Epidermal melanocyte (primary cell): ENCODE measurements at regions not wholly inside any gene's neighbourhood (a gene's known extent, or its start where the extent isn't known, plus 50 kb on each side); places are given as distances from the start of the nearest gene placed in this dataset.

ENCODE experiments used
- DNase-seq: peaks from one replicate; pipeline ENCODE4 v3.0.0; 2011; ENCODE audit warnings: low spot score; ENCODE audit not compliant: insufficient read length

GRCh38 chr13:82702513-82702912 is 1179.8 kb downstream of the SLITRK1 start:
- DNase-seq = no peak

- DNase-seq = no peak
Measured at GRCh38 chr13:82701020-82701419, 1181.3 kb downstream of the SLITRK1 start.

GRCh38 chr13:82698941-82699340 is 1183.3 kb downstream of the SLITRK1 start:
- DNase-seq = no peak

- DNase-seq = no peak
Measured at GRCh38 chr13:82698383-82698782, 1183.9 kb downstream of the SLITRK1 start.

GRCh38 chr13:82693607-82694006 is 1188.7 kb downstream of the SLITRK1 start:
- DNase-seq = no peak

- DNase-seq = no peak
Measured at GRCh38 chr13:82688400-82688994, 1193.8 kb downstream of the SLITRK1 start.

GRCh38 chr13:82687884-82688283 is 1194.4 kb downstream of the SLITRK1 start:
- DNase-seq = no peak

- DNase-seq = no peak
Measured at GRCh38 chr13:82681535-82681934, 1200.7 kb downstream of the SLITRK1 start.

GRCh38 chr13:82678052-82678451 is 1204.2 kb downstream of the SLITRK1 start:
- no peak for DNase-seq

- no peak for DNase-seq
Measured at GRCh38 chr13:82675024-82675423, 1207.2 kb downstream of the SLITRK1 start.

- DNase-seq = no peak
Measured at GRCh38 chr13:82674546-82674945, 1207.7 kb downstream of the SLITRK1 start.

GRCh38 chr13:82672248-82672647 is 1210.0 kb downstream of the SLITRK1 start:
- no peak for DNase-seq

- no peak for DNase-seq
Measured at GRCh38 chr13:82664183-82664582, 1218.1 kb downstream of the SLITRK1 start.

- no peak for DNase-seq
Measured at GRCh38 chr13:82661126-82661525, 1221.1 kb downstream of the SLITRK1 start.

GRCh38 chr13:82658811-82659210 is 1223.5 kb downstream of the SLITRK1 start:
- no peak for DNase-seq

- DNase-seq = no peak
Measured at GRCh38 chr13:82657471-82657870, 1224.8 kb downstream of the SLITRK1 start.

GRCh38 chr13:82654861-82655855 is 1227.1 kb downstream of the SLITRK1 start:
- DNase-seq = no peak

- no peak for DNase-seq
Measured at GRCh38 chr13:82654143-82654542, 1228.1 kb downstream of the SLITRK1 start.

GRCh38 chr13:82647540-82647939 is 1234.7 kb downstream of the SLITRK1 start:
- DNase-seq = no peak

- no peak for DNase-seq
Measured at GRCh38 chr13:82636119-82636518, 1246.2 kb downstream of the SLITRK1 start.

GRCh38 chr13:82634946-82635345 is 1247.3 kb downstream of the SLITRK1 start:
- DNase-seq = no peak

GRCh38 chr13:82627183-82627582 is 1255.1 kb downstream of the SLITRK1 start:
- no peak for DNase-seq

- DNase-seq = no peak
Measured at GRCh38 chr13:82625717-82626116, 1256.6 kb downstream of the SLITRK1 start.
